AG09319 (cell line): ENCODE measurements at regions not wholly inside any gene's neighbourhood (a gene's known extent, or its start where the extent isn't known, plus 50 kb on each side); places are given as distances from the start of the nearest gene placed in this dataset.
"Not testable (repeated sequence)": the region's sequence is repeated elsewhere in the genome, so short reads cannot be mapped to it uniquely, and the experiment has no call there.

Source experiments
- DNase-seq: peaks from one replicate; pipeline ENCODE4 v3.0.0-alpha.2; 2010; ENCODE audit warnings: low read depth; ENCODE audit errors: extremely low read depth
- TF ChIP-seq, protein P1 (sequence below): IDR thresholded peaks from 2 replicates; pipeline ENCODE4 v1.5.1; 2011; ENCODE audit warnings: low read depth, mild to moderate bottlenecking, inconsistent platforms, low read length, moderate library complexity

DNA sequence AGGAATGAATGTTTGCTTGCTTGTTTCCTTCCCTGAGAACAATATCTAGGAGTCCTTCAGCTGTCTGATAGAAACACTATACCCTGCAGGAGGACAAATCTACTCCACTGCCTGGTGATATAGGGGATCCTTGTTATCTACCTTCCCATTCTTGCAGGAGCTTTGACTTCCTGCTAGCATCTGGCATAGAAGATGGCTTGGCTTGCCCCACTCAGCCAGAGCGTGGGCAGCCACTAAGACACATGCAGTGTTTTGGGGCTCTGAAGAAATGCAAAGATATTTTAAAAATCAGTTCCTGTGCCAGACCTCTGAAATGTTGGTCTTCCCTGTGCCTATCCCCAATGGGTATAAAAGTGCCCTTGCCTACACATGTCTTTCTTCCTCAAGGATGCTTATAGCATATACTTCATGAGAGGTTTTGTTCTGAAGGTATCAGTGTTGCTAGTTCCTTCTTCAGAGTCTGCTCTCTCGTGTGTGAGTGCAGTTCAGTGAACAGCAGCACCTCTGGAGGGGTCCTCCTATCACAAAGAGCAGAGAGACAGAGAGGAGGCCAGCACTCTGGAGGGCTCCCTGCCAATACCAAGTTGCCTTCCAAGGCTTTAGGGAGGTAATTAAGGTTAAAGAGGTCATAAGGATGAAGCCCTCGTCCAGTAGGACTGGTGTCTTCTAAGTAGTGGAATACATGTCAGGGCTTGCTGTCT, 149.1 kb upstream of the CALCR start:
- no peak for DNase-seq
- TF ChIP-seq, protein P1, sequence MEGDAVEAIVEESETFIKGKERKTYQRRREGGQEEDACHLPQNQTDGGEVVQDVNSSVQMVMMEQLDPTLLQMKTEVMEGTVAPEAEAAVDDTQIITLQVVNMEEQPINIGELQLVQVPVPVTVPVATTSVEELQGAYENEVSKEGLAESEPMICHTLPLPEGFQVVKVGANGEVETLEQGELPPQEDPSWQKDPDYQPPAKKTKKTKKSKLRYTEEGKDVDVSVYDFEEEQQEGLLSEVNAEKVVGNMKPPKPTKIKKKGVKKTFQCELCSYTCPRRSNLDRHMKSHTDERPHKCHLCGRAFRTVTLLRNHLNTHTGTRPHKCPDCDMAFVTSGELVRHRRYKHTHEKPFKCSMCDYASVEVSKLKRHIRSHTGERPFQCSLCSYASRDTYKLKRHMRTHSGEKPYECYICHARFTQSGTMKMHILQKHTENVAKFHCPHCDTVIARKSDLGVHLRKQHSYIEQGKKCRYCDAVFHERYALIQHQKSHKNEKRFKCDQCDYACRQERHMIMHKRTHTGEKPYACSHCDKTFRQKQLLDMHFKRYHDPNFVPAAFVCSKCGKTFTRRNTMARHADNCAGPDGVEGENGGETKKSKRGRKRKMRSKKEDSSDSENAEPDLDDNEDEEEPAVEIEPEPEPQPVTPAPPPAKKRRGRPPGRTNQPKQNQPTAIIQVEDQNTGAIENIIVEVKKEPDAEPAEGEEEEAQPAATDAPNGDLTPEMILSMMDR = no peak

DNA sequence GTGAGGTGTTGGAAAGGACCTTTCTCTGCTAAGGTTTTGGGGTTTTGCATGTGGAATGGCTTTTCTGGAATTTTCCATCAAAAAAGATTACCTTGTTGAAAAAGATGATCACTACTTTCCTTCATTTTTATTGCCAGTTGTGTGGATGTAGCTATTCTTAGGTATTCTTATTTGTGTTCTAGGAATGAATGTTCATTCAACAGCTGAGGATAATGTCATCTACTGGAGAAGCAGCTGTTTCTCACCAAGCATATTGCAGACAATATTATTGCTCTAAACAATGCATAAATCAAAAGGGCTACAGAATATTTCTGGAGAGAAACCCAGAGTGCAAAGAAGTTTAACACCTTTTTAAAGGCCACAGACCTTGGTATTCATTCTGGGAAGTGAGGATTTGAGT, 145.6 kb upstream of the CALCR start:
- no peak for DNase-seq
- TF ChIP-seq, protein P1 = no peak

DNA sequence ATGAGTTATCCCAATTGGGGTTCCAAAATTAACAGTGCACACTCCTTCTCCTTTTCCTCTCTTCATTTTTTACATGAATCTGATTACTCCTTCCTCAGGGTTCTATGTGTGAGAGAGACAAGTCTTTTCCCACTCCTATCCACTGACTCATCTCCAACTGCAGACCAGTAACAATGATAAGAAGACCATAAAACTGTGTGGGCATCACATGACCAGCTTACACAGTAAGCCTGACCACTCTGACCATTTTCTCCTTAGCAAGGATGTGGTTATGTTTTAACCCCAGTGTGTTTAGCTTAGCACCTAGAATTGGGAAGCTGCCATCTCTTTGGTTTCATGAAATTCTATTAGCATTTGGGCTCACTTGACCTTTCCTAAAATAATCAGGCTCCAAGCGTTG, 145.0 kb upstream of the CALCR start:
- TF ChIP-seq, protein P1 = no peak
- no peak for DNase-seq

DNA sequence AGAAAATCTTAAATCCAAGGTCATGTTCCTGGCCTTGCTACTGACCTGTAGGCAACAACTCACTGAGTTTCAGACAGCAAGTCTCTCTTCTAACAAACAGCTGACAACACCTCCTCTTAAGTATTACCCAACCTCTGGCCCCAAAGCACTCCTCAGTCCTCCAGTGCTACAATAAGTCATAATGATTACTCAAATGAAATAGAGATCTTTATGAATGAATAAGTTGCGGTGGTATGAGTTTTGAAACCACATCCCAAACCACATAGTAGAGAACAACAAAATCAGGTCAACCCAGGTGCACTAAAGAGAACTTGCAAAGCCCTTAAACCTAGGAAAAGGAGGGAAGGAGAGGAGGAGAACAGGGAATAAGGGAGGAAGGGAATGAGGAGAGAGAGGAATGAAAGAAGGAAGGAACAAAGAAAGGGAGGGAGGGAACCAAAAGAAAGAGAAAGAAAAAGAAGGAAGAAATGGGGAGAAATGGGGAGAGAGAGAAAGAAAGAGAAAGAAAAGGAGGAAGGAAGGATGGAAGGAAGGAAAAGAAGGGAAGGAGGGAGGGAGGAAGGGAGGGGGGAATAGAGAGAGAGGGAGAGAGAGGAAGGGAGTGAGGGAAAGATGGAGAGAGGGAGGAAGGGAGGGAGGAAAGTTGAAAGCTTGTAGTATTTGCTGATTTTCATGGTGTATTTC, 142.8 kb upstream of the CALCR start:
- TF ChIP-seq, protein P1 = no peak
- no peak for DNase-seq

DNA sequence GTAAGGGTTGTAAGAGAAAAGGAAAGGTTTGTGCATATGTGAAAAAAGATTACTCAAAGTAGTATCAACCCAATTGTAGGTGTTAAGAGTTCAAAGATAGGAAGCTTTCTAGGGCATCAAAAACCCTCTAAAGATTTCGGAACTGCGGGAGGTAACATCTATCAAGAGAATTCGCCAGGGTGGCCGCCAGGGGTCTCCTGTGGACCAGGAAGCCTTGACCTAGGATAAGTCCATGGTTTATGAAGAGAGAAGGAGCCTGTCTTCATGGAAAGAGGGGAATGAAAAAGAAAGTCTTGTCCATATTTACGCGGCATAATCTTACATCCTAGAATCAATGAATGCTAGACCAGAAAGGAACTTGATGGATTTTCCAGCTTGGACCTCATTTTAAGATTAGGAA, 140.7 kb upstream of the CALCR start:
- DNase-seq = peak; percentile 28
- TF ChIP-seq, protein P1 = peak; percentile 75

DNA sequence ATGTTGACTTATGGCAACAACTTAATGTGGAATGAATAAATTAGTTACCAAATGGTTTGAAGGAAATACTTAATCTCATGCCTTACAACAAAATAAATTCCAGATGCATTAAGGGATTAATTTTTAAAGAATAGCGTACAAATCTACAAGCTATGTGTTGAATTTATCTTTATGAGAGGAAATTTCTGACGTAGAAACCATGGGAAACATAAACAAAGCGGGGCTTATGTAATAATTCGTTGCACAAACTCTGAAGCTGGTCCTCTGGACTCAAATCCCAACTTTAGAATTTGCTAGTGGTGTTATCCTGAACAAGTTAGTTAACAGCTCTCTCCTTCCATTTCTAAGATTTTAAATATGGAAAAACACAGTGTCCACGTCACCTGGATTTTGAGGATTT, 137.4 kb upstream of the CALCR start:
- TF ChIP-seq, protein P1 = no peak

DNA sequence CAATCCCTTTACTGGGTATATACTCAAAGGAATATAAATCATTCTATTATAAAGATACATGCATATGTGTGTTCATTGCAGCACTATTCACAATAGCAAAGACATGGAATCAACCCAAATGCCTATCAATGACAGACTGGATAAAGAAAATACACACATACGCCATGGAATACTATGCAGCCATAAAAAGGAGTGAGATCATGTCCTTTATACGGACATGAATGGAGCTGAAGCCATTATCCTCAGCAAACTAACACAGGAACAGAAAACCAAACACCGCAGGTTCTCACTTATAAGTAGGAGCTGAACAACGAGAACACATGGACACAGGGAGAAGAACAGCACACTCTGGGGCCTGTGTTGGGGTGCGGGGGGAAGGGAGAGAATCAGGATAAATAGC, 133.7 kb upstream of the CALCR start:
- DNase-seq = not testable (repeated sequence)

More for the DNA sequence above, 137.4 kb upstream of the CALCR start:
- DNase-seq = no peak

DNA sequence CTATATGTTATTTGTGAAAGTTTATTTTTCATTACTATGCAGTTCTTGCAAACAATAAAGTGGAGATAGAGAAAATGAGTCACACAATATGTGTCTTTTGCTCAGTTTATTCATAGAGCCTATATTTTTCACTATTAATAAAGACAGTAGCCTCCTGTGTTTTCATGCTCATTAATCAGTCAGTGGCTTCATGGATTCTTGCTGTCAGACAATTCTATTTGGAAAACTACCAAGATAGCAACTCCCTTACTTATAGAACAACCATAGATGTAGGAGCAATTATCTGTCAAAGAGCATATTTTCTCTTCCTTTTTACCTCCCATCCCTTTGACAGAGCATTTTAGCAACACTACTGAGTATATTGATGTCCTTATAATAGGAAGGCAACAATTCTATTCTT, 132.7 kb upstream of the CALCR start:
- TF ChIP-seq, protein P1 = no peak

DNA sequence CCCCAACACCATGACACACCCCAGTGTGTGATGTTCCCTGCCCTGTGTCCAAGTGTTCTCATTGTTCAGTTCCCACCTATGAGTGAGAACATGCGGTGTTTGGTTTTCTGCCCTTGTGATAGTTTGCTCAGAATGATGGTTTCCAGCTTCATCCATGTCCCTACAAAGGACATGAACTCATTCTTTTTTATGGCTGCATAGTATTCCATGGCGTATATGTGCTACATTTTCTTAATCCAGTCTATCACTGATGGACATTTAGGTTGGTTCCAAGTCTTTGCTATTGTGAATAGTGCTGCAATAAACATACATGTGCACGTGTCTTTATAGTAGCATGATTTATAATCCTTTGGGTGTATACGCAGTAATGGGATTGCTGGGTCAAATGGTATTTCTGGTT, 131.6 kb upstream of the CALCR start:
- DNase-seq = not testable (repeated sequence)

More for the DNA sequence above, 132.7 kb upstream of the CALCR start:
- no peak for DNase-seq
